Kidney (tissue), 13 donors: ENCODE measurements at regions not wholly inside any gene's neighbourhood (a gene's known extent, or its start where the extent isn't known, plus 50 kb on each side); places are given as distances from the start of the nearest gene placed in this dataset.

Experiments
- DNase-seq, 5 donors: peaks; one replicate each; pipeline ENCODE4 v3.0.0-alpha.2; 2013 to 2020
- FAIRE-seq: peaks from 2 replicates; lab custom pipeline; 2012; peaks lifted over from hg19 to GRCh38; lab: Jason Lieb, UNC
- H3K27ac ChIP-seq, 2 donors: one replicate each; pipeline ENCODE4 v1.7.0; 2013; ENCODE audit warnings: low read depth in 2 of 2, low read length in 2 of 2, inconsistent platforms in 1 of 2
- H3K27me3 ChIP-seq: one replicate; pipeline ENCODE4 v1.7.1; 2013; ENCODE audit warnings: low read length, inconsistent platforms; ENCODE audit not compliant: control insufficient read depth, insufficient read depth
- H3K36me3 ChIP-seq, 3 donors: one replicate each; pipeline versions ENCODE4 v1.7.0 to v1.7.1; 2013; ENCODE audit warnings: low read length in 3 of 3, control low read depth in 1 of 3, inconsistent platforms in 1 of 3; ENCODE audit not compliant: insufficient read depth in 3 of 3, control insufficient read depth in 2 of 3
- H3K4me1 ChIP-seq, 3 donors: one replicate each; pipeline versions ENCODE4 v1.7.0 to v1.7.1; 2013; ENCODE audit warnings: low read length in 3 of 3, inconsistent platforms in 1 of 3, low read depth in 1 of 3; ENCODE audit not compliant: control insufficient read depth in 2 of 3, insufficient read depth in 2 of 3
- H3K4me3 ChIP-seq, 3 donors: one replicate each; pipeline versions ENCODE4 v1.7.0 to v1.8.1; 2013; ENCODE audit warnings: low read length in 3 of 3, control low read depth in 1 of 3, inconsistent platforms in 1 of 3
- H3K9ac ChIP-seq, 3 donors: one replicate each; pipeline versions ENCODE4 v1.7.0 to v1.7.1; 2013; ENCODE audit warnings: low read length in 3 of 3, control low read depth in 1 of 3, inconsistent platforms in 1 of 3
- H3K9me3 ChIP-seq, 3 donors: one replicate each; pipeline versions ENCODE4 v1.7.0 to v1.7.1; 2013; ENCODE audit warnings: low read length in 3 of 3, control low read depth in 1 of 3, inconsistent platforms in 1 of 3; ENCODE audit not compliant: control insufficient read depth in 2 of 3, insufficient read depth in 1 of 3
- intact Hi-C: fragments of 100-400 bp; cut with DNase I; formaldehyde crosslinking; loops from one replicate; pipeline ENCODE4 v1.11.1; 2022
- TF ChIP-seq, protein P1 (sequence below): IDR thresholded peaks from 3 replicates; pipeline ENCODE4 v1.5.1; 2012; ENCODE audit warnings: mild to moderate bottlenecking, moderate library complexity, borderline replicate concordance; ENCODE audit not compliant: insufficient read depth; ENCODE audit errors: extremely low read depth
- donor health status: control.
- donor health status: control.
- donor health status: control.
- donor health status: control.
- donor health status: control.
- donor health status: DM: yes; HTN: yes; CAD: no.
- donor health status: Normal renal cell carcinoma (clear cell type).

DNA sequence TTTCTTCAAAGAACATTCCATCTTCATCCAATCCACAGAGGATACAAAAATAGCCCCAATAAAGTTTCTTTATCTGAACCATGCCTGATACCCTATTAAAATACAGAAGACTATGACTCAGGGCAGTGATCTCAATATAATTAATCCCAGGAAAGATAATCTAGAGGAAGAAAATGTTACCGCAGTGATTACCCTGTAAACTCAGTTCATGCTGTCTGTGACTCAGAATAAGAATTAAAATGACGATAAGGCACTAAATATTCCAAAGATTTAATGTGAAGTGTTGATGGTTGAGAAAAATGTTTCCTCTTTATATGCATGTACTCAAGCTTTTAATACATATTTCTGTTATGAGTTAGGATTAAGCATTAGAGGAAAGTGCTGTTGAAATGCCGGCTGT, 88.6 kb upstream of the LYPLAL1 start:
- TF ChIP-seq, protein P1, sequence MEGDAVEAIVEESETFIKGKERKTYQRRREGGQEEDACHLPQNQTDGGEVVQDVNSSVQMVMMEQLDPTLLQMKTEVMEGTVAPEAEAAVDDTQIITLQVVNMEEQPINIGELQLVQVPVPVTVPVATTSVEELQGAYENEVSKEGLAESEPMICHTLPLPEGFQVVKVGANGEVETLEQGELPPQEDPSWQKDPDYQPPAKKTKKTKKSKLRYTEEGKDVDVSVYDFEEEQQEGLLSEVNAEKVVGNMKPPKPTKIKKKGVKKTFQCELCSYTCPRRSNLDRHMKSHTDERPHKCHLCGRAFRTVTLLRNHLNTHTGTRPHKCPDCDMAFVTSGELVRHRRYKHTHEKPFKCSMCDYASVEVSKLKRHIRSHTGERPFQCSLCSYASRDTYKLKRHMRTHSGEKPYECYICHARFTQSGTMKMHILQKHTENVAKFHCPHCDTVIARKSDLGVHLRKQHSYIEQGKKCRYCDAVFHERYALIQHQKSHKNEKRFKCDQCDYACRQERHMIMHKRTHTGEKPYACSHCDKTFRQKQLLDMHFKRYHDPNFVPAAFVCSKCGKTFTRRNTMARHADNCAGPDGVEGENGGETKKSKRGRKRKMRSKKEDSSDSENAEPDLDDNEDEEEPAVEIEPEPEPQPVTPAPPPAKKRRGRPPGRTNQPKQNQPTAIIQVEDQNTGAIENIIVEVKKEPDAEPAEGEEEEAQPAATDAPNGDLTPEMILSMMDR, result no peak
- Histone ChIP-seq H3K4me3 (no peak overlapping the region), H3K27me3 (no peaks in the 10 kb centered on the region), H3K36me3 (no peaks in the 10 kb centered on the region), H3K4me1 (no peaks in the 10 kb centered on the region), H3K27ac (no peak overlapping the region), H3K9ac (no peak overlapping the region), H3K9me3 (no peaks in the 10 kb centered on the region)
- DNase-seq (no peak), FAIRE-seq (no peak)
- intact Hi-C loops, result no loop called here

DNA sequence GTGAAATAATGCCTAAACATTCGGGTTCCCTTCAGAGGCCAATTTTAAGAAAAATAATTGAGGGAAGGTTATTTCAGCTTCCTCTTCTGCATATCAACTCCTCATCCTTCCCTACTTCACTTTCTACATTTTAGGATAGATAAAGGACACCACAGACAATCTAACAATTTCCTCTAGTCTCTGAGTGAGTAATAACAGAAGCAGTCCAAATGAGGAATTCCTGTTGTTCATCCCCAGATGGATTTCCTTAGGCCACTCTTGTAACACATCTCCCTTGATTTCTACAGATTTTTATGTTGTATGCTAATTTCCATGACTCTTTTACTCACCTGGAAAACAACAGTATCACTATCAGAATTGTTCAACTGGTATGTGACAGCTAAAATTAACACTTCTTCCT, 87.7 kb upstream of the LYPLAL1 start:
- Histone ChIP-seq H3K27me3 (no peaks in the 10 kb centered on the region), H3K9me3 (no peaks in the 10 kb centered on the region), H3K9ac (no peak overlapping the region), H3K36me3 (no peaks in the 10 kb centered on the region), H3K4me3 (no peak overlapping the region), H3K4me1 (no peaks in the 10 kb centered on the region), H3K27ac (no peak overlapping the region)
- TF ChIP-seq, protein P1, result no peak
- DNase-seq, result no peak
- no peak for FAIRE-seq
- intact Hi-C loops, result no loop called here

DNA sequence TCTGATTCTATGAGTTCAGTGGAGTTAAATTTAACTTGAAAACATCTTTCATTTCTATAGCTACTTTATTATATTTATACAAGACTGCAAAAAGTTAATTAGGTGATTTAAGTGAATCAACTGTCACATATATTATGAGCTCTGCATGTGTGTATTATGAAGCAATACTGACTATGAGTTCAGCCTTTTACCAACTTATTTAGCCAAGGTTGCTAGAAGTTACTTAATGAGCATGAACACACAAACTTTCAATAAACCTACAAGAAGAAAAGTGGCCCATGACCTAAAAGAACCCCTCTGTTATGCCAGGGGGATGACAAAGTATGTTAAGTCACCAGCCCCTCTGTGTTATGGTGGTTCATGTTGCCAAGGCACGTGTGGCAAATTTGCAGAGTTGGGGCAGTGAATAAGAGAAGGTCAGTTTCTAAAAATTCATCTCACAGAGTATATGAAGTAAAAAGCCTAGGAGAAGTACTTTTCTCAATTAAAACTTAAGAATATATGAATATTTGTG, 86.7 kb upstream of the LYPLAL1 start:
- Histone ChIP-seq H3K27ac (no peak overlapping the region), H3K36me3 (no peaks in the 10 kb centered on the region), H3K4me1 (no peaks in the 10 kb centered on the region), H3K9ac (no peak overlapping the region), H3K9me3 (no peaks in the 10 kb centered on the region), H3K4me3 (no peak overlapping the region), H3K27me3 (no peaks in the 10 kb centered on the region)
- no peak for DNase-seq
- intact Hi-C loops, result no loop called here
- no peak for FAIRE-seq
- TF ChIP-seq, protein P1, result no peak
